Prostate gland (tissue), 2 donors: ENCODE measurements at regions not wholly inside any gene's neighbourhood (a gene's known extent, or its start where the extent isn't known, plus 50 kb on each side); places are given as distances from the start of the nearest gene placed in this dataset.

ENCODE experiments used
- DNase-seq: peaks from one replicate; pipeline ENCODE4 v3.0.0-alpha.2; 2019; ENCODE audit warnings: low spot score
- H3K27ac ChIP-seq, 2 donors: fragments of 200-600 bp; sonication (generic); 2 replicates each; pipeline ENCODE4 v1.5.1; 2017 to 2019
- H3K27me3 ChIP-seq: fragments of 200-600 bp; sonication (generic); replicated peaks from 2 replicates; pipeline ENCODE4 v1.5.1; 2019; ENCODE audit not compliant: insufficient read depth
- H3K36me3 ChIP-seq, 2 donors: fragments of 200-600 bp; sonication (generic); 1 replicate in 1 of 2; 2 replicates in 1 of 2; pipeline versions ENCODE4 v1.5.1 to v1.8.1; 2017 to 2019
- H3K4me1 ChIP-seq: fragments of 200-600 bp; sonication (generic); replicated peaks from 2 replicates; pipeline ENCODE4 v1.5.1; 2019
- H3K4me3 ChIP-seq, 2 donors: fragments of 200-600 bp; sonication (generic); 2 replicates each; pipeline ENCODE4 v1.5.1; 2017 to 2019
- H3K9me3 ChIP-seq: fragments of 200-600 bp; sonication (generic); 2 replicates; pipeline ENCODE4 v1.5.1; 2017
- CTCF ChIP-seq, 4 experiments: fragments of 200-600 bp in 2 of 4; fragments of 450-650 bp in 2 of 4; sonication (generic) in 2 of 4; IDR thresholded peaks; 1 replicate in 3 of 4; 2 replicates in 1 of 4; pipeline ENCODE4 v1.5.1; 2016 to 2019; ENCODE audit warnings: antibody characterized with exemption in 4 of 4, mild to moderate bottlenecking in 2 of 4, moderate library complexity in 2 of 4
- POLR2A ChIP-seq: fragments of 450-650 bp; IDR thresholded peaks from one replicate; pipeline ENCODE4 v1.6.1; 2016; ENCODE audit warnings: antibody characterized with exemption, mild to moderate bottlenecking
- POLR2AphosphoS5 ChIP-seq: sonication (generic); formaldehyde crosslinking; IDR thresholded peaks from one replicate; pipeline ENCODE4 v1.6.1; 2017; ENCODE audit warnings: antibody characterized with exemption
- WGBS: methylation state at CpG from one replicate; pipeline ENCODE4 v1.1.5; 2018; 5-methylcytosine and 5-hydroxymethylcytosine counted together
- intact Hi-C: fragments of 100-400 bp; cut with DNase I; formaldehyde crosslinking; loops from one replicate; pipeline ENCODE4 v1.14.2; 2022

GRCh38 chr5:115457571-115457970 is 87.0 kb downstream of the FEM1C start:
- Histone ChIP-seq H3K27me3 (no peaks in the 10 kb centered on the region), H3K4me3 (no peak overlapping the region), H3K27ac (no peak overlapping the region), H3K4me1 (no peaks in the 10 kb centered on the region), H3K9me3 (no peaks in the 10 kb centered on the region), H3K36me3 (no peaks in the 10 kb centered on the region)
- TF ChIP-seq CTCF (IDR thresholded peaks at IDR 0.05) (no peak), POLR2AphosphoS5 (no peak)
- intact Hi-C loops: no loop called here
- no peak for DNase-seq
- 57% methylated on average over 6 of the region's 6 CpGs for WGBS

GRCh38 chr5:115456539-115457040 is 88.0 kb downstream of the FEM1C start:
- WGBS: 88% methylated on average over 7 of the region's 7 CpGs
- Histone ChIP-seq H3K36me3 (no peaks in the 10 kb centered on the region), H3K27me3 (no peaks in the 10 kb centered on the region), H3K4me1 (no peaks in the 10 kb centered on the region), H3K4me3 (no peak overlapping the region), H3K9me3 (no peaks in the 10 kb centered on the region), H3K27ac (no peak overlapping the region)
- no peak for DNase-seq
- TF ChIP-seq CTCF (IDR thresholded peaks at IDR 0.05): no peak
- no peak for TF ChIP-seq POLR2A
- no peak for TF ChIP-seq POLR2AphosphoS5
- intact Hi-C loops: no loop called here

DNA sequence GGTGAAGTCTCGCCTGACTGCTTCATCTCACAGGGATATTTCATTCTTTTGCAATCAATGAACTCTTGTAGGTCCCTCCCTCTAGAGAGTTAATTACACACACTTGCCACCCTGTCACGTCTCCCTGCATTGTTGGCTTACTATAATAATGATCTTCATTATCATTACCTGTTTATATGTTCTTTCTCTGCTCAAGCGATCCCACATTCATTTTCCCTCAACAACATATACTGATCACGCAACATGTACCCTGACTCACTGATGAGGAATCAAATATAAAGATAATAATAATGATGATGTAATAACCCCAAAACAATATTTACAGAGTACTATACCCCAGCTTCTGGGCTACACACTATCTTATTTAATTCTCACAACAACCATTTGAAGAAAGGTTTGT is 88.5 kb downstream of the FEM1C start:
- Histone ChIP-seq H3K4me3 (no peak overlapping the region), H3K27me3 (no peaks in the 10 kb centered on the region), H3K9me3 (no peaks in the 10 kb centered on the region), H3K36me3 (no peaks in the 10 kb centered on the region), H3K27ac (no peak overlapping the region), H3K4me1 (no peaks in the 10 kb centered on the region)
- DNase-seq: no peak
- intact Hi-C loops: no loop called here
- no peak for TF ChIP-seq POLR2A
- TF ChIP-seq POLR2AphosphoS5: no peak
- no peak for TF ChIP-seq CTCF (IDR thresholded peaks at IDR 0.05)
- WGBS: 89% methylated on average over 4 of the region's 4 CpGs

- no peak for DNase-seq
- no peak for TF ChIP-seq POLR2A
- no peak for TF ChIP-seq CTCF (IDR thresholded peaks at IDR 0.05)
- no peak for TF ChIP-seq POLR2AphosphoS5
- Histone ChIP-seq H3K4me1 (no peaks in the 10 kb centered on the region), H3K4me3 (no peak overlapping the region), H3K9me3 (no peaks in the 10 kb centered on the region), H3K36me3 (no peaks in the 10 kb centered on the region), H3K27me3 (no peaks in the 10 kb centered on the region), H3K27ac (no peak overlapping the region)
- intact Hi-C loops: no loop called here
- WGBS: 75% methylated on average over 6 of the region's 6 CpGs
Observed at GRCh38 chr5:115455301-115455707, 89.3 kb downstream of the FEM1C start.

DNA sequence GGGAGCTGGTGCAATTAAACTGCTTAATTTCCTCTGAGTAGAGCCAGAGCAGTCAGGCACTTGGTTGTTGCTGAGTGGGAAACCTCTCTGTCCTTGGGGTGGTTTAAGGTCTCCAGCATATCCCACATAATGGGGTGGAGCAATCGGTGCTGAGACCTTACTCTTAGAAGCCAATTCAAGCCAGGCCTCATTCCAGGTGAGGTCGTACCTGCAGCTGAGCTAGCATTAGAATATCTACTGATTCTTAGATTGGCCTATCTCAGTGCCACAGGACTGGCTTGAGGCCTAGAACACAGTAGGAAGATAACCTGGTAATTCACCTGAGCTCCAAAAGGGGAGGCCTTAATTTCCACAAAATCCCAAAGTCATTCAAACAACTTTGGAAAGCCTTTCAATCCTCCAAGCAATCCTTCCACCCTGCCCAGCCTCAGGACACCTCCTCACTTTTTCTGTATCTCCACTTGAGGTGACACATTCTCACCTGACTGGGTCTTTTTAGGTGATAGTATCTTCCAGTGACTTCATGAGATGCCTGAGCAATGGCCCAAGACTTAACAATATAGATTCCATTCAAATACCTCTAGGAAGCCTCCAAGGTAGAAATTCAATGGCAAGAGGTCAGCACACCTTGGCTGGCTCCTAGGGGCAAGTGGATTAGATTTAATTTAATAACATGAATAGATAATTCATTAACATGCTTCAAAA is 91.0 kb downstream of the FEM1C start:
- no peak for DNase-seq
- Histone ChIP-seq H3K4me3 (no peak overlapping the region), H3K4me1 (no peaks in the 10 kb centered on the region), H3K27ac (no peak overlapping the region), H3K9me3 (no peaks in the 10 kb centered on the region), H3K27me3 (no peaks in the 10 kb centered on the region), H3K36me3 (no peaks in the 10 kb centered on the region)
- intact Hi-C loops: no loop called here
- 84% methylated on average over 2 of the region's 2 CpGs for WGBS
- TF ChIP-seq POLR2A: no peak
- no peak for TF ChIP-seq CTCF (IDR thresholded peaks at IDR 0.05)
- no peak for TF ChIP-seq POLR2AphosphoS5
